Thyroid gland (tissue), 4 donors: ENCODE measurements at regions not wholly inside any gene's neighbourhood (a gene's known extent, or its start where the extent isn't known, plus 50 kb on each side); places are given as distances from the start of the nearest gene placed in this dataset.

Source experiments
- CTCF ChIP-seq, 6 experiments: fragments of 200-600 bp in 3 of 6; fragments of 450-650 bp in 3 of 6; sonication (generic) in 3 of 6; IDR thresholded peaks; one replicate each; pipeline ENCODE4 v1.5.1; 2016 to 2019; ENCODE audit warnings: antibody characterized with exemption in 6 of 6, mild to moderate bottlenecking in 2 of 6, inconsistent platforms in 1 of 6, moderate library complexity in 1 of 6
- POLR2A ChIP-seq, 2 donors: fragments of 450-650 bp; IDR thresholded peaks; one replicate each; pipeline ENCODE4 v1.6.1; 2017; ENCODE audit warnings: antibody characterized with exemption in 2 of 2, mild to moderate bottlenecking in 2 of 2, moderate library complexity in 1 of 2

GRCh38 chr9:12461763-12462460 lies 231.3 kb upstream of the TYRP1 start:
- TF ChIP-seq CTCF (IDR thresholded peaks at IDR 0.05) = no peak
- TF ChIP-seq POLR2A (IDR thresholded peaks at IDR 0.05) = no peak
